Mesendoderm (in vitro differentiated cells): ENCODE measurements at regions not wholly inside any gene's neighbourhood (a gene's known extent, or its start where the extent isn't known, plus 50 kb on each side); places are given as distances from the start of the nearest gene placed in this dataset.
A peak's percentile ranks its signal among the peaks of the same experiment; 100 is the strongest.

ENCODE experiments used
- DNase-seq: peaks from one replicate; pipeline ENCODE4 v3.0.0; 2013
- H2AK5ac ChIP-seq: 2 replicates; pipeline ENCODE4 v1.6.1; 2013; ENCODE audit warnings: low read length, inconsistent platforms
- H2BK120ac ChIP-seq: 2 replicates; pipeline ENCODE4 v1.6.1; 2013; ENCODE audit warnings: low read depth, mild to moderate bottlenecking, low read length, moderate library complexity, mixed read lengths
- H2BK15ac ChIP-seq: replicated peaks from 2 replicates; pipeline ENCODE4 v1.6.1; 2013; ENCODE audit warnings: low read depth, mild to moderate bottlenecking, moderate library complexity
- H2BK5ac ChIP-seq: 2 replicates; pipeline ENCODE4 v1.6.1; 2013; ENCODE audit warnings: low read length, inconsistent platforms
- H3K18ac ChIP-seq: 2 replicates; pipeline ENCODE4 v1.6.1; 2013; ENCODE audit warnings: mild to moderate bottlenecking, low read length, mixed read lengths
- H3K23ac ChIP-seq: one replicate; pipeline ENCODE4 v1.6.1; 2013; ENCODE audit warnings: low read length
- H3K27ac ChIP-seq: 2 replicates; pipeline ENCODE4 v1.5.1; 2013; ENCODE audit warnings: low read depth, mild to moderate bottlenecking, inconsistent platforms, low read length, moderate library complexity
- H3K27me3 ChIP-seq: 2 replicates; pipeline ENCODE4 v1.6.1; 2013; ENCODE audit warnings: low read length, control low read depth, mild to moderate bottlenecking, inconsistent platforms; ENCODE audit not compliant: insufficient read depth, poor library complexity
- H3K36me3 ChIP-seq: 2 replicates; pipeline ENCODE4 v1.6.1; 2013; ENCODE audit warnings: low read length, inconsistent platforms; ENCODE audit not compliant: control insufficient read depth, insufficient read depth
- H3K4ac ChIP-seq: one replicate; pipeline ENCODE4 v1.6.1; 2013; ENCODE audit warnings: low read depth, mild to moderate bottlenecking, low read length, moderate library complexity
- H3K4me1 ChIP-seq: 2 replicates; pipeline ENCODE4 v1.6.1; 2013; ENCODE audit warnings: low read depth, low read length, inconsistent platforms; ENCODE audit not compliant: control insufficient read depth
- H3K4me2 ChIP-seq: 2 replicates; pipeline ENCODE4 v1.6.1; 2013; ENCODE audit warnings: low read length
- H3K4me3 ChIP-seq: 2 replicates; pipeline ENCODE4 v1.5.1; 2013; ENCODE audit warnings: mild to moderate bottlenecking, low read length
- H3K56ac ChIP-seq: one replicate; pipeline ENCODE4 v1.6.1; 2013; ENCODE audit warnings: low read length
- H3K79me1 ChIP-seq: 2 replicates; pipeline ENCODE4 v1.6.1; 2013; ENCODE audit warnings: low read length, inconsistent platforms
- H3K79me2 ChIP-seq: 2 replicates; pipeline ENCODE4 v1.6.1; 2013; ENCODE audit warnings: mild to moderate bottlenecking, low read length; ENCODE audit not compliant: control insufficient read depth, insufficient read depth
- H3K9ac ChIP-seq: 2 replicates; pipeline ENCODE4 v1.6.1; 2013; ENCODE audit warnings: low read length, inconsistent platforms
- H4K5ac ChIP-seq: one replicate; pipeline ENCODE4 v1.6.1; 2013; ENCODE audit warnings: low read length
- H4K8ac ChIP-seq: one replicate; pipeline ENCODE4 v1.6.1; 2013; ENCODE audit warnings: low read depth, mild to moderate bottlenecking, control low read depth, low read length, moderate library complexity
- WGBS: extraction: QIAGEN DNeasy Blood & Tissue Kit; methylation state at CpG from one replicate; pipeline ENCODE4 v1.1.7; 2013; ENCODE audit warnings: low lambda C conversion rate, missing lambda C conversion rate; ENCODE audit not compliant: insufficient coverage; ENCODE audit errors: extremely low coverage; 5-methylcytosine and 5-hydroxymethylcytosine counted together

DNA sequence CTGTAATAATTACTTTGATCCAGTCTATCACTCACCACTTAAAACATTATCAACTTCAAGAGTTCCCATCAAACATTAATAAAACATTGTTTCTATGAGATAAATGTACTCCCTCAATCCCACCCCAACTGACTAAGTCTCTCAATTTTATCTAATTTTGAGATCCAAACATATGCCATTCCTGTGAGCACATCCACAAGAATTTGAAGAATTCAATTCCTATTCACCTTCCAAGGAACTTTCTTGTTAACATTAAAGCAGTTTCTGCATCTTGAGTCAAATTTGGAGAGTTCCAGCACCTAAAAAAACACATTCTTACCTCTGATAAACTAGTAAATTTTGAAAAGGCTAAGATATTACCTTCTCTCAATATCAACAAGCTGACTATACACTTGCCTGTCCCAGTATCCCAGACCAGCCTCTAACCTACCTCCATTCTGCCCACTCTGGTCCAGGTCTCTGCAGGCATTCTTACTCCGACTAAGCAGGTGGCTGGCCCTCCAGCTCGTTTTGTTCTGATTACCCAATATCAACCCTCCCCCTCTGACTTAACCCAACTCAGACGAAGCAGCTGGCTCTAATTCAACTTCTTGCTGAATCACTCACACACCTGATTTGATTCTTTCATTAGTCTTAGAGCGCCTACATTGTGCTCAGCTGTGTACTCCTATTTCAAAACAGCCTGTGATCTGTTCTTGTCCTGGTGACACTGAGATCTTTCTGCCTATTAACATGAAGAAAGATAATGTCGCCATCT lies 275.2 kb downstream of the IPMK start:
- no peak overlapping the region for H4K8ac ChIP-seq

DNA sequence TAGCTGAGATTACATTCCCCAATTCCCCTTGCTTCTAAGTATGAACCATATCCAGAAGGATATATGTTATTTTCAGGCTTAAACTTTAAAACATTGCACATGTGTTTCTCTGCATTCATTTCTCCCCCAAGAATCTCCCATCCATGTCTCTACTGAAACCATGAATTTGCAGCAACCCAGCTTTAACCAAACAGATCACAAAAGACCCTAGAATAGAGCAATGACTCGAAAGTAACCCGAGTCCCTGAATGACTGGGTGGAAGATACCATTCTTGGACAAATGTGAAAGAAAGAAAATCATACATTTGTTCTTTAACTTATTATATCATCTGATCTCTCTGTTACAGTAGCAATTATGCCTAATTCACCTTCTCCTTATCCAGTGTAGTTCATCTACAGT lies 278.7 kb downstream of the IPMK start:
- no peak overlapping the region for H3K4ac ChIP-seq
- no CpG with 5 or more reads among the region's 2 CpGs for WGBS
- H3K23ac ChIP-seq, result no peak overlapping the region
- no peaks in the 10 kb centered on the region for H3K4me1 ChIP-seq
- H3K9ac ChIP-seq, result no peak overlapping the region
- H3K79me1 ChIP-seq, result no peaks in the 10 kb centered on the region
- H3K4me2 ChIP-seq, result no peak overlapping the region
- no peak overlapping the region for H2BK15ac ChIP-seq
- no peak overlapping the region for H3K56ac ChIP-seq
- H3K79me2 ChIP-seq, result no peaks in the 10 kb centered on the region
- H2AK5ac ChIP-seq, result no peak overlapping the region
- DNase-seq, result no peak
- H3K18ac ChIP-seq, result no peak overlapping the region
- no peak overlapping the region for H2BK120ac ChIP-seq
- H2BK5ac ChIP-seq, result no peak overlapping the region
- H3K27me3 ChIP-seq, result no peaks in the 10 kb centered on the region
- H3K27ac ChIP-seq, result no peak overlapping the region
- no peak overlapping the region for H4K8ac ChIP-seq
- no peak overlapping the region for H4K5ac ChIP-seq
- no peaks in the 10 kb centered on the region for H3K36me3 ChIP-seq
- H3K4me3 ChIP-seq, result no peak overlapping the region

More for the DNA sequence above, 275.2 kb downstream of the IPMK start:
- no peaks in the 10 kb centered on the region for H3K36me3 ChIP-seq
- no peak overlapping the region for H2AK5ac ChIP-seq
- no peak overlapping the region for H2BK15ac ChIP-seq
- peak; percentile 50 for DNase-seq
- no peaks in the 10 kb centered on the region for H3K79me2 ChIP-seq
- H3K9ac ChIP-seq, result no peak overlapping the region
- H3K23ac ChIP-seq, result no peak overlapping the region
- no peak overlapping the region for H4K5ac ChIP-seq
- no peaks in the 10 kb centered on the region for H3K4me1 ChIP-seq
- H3K4me2 ChIP-seq, result no peak overlapping the region
- no peak overlapping the region for H3K4ac ChIP-seq
- H3K56ac ChIP-seq, result no peak overlapping the region
- H3K18ac ChIP-seq, result no peak overlapping the region
- no peaks in the 10 kb centered on the region for H3K79me1 ChIP-seq
- H3K27ac ChIP-seq, result no peak overlapping the region
- no peak overlapping the region for H2BK120ac ChIP-seq
- WGBS, result no CpG with 5 or more reads among the region's 5 CpGs
- H3K27me3 ChIP-seq, result no peaks in the 10 kb centered on the region
- no peak overlapping the region for H2BK5ac ChIP-seq
- H3K4me3 ChIP-seq, result no peak overlapping the region

DNA sequence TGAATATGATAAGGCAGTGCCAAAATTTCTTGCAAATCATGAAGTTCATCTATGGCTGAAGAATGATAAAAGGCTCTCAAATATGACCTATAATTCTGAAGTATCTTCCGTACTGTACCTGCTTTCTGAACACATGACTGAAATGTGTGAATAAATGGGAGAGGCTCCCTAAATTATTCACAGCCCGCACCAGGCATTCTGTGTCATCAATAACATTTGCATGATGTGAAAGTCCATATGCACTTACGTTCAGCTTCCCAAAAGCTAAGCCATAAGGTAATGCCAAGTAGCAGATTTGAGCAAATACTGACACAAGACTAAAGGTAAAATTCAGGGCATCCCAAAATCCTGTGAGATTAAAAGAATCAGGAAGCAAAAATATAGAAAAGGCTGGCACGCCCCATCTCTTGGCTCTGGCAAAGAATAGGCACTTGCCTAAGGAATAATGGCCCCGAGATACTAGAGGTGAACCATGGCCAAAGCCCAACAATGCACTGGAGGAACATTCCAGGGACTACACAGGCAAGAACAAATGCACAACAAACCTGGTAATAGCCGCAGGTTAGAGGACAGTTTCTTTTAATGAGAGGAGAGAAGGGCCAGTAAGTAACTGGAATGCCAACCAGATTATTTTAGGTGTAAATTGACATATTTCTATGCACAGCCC lies 280.5 kb downstream of the IPMK start:
- no peaks in the 10 kb centered on the region for H3K79me1 ChIP-seq
- no peak overlapping the region for H3K4me2 ChIP-seq
- no peak overlapping the region for H3K4ac ChIP-seq
- no peak overlapping the region for H3K18ac ChIP-seq
- no peak overlapping the region for H2BK5ac ChIP-seq
- H3K9ac ChIP-seq, result no peak overlapping the region
- H2BK15ac ChIP-seq, result no peak overlapping the region
- no peak for DNase-seq
- no peak overlapping the region for H3K4me3 ChIP-seq
- no peaks in the 10 kb centered on the region for H3K4me1 ChIP-seq
- no peaks in the 10 kb centered on the region for H3K27me3 ChIP-seq
- no peaks in the 10 kb centered on the region for H3K36me3 ChIP-seq
- H3K27ac ChIP-seq, result no peak overlapping the region
- H4K8ac ChIP-seq, result no peak overlapping the region
- no peaks in the 10 kb centered on the region for H3K79me2 ChIP-seq
- H2BK120ac ChIP-seq, result no peak overlapping the region
- no peak overlapping the region for H2AK5ac ChIP-seq
- no peak overlapping the region for H3K56ac ChIP-seq
- H3K23ac ChIP-seq, result no peak overlapping the region
- no CpG with 5 or more reads among the region's 6 CpGs for WGBS
- H4K5ac ChIP-seq, result no peak overlapping the region

GRCh38 chr10:57986422-57986821 lies 281.3 kb downstream of the IPMK start:
- no CpG with 5 or more reads among the region's 1 CpG for WGBS

GRCh38 chr10:57983281-57983791 lies 284.4 kb downstream of the IPMK start:
- no peak overlapping the region for H3K56ac ChIP-seq
- H3K27ac ChIP-seq, result no peak overlapping the region
- H3K4me2 ChIP-seq, result no peak overlapping the region
- DNase-seq, result no peak
- H3K9ac ChIP-seq, result no peak overlapping the region
- H4K5ac ChIP-seq, result no peak overlapping the region
- no peak overlapping the region for H3K4me3 ChIP-seq
- no peak overlapping the region for H3K18ac ChIP-seq
- no peaks in the 10 kb centered on the region for H3K27me3 ChIP-seq
- no peak overlapping the region for H2AK5ac ChIP-seq
- no CpG with 5 or more reads among the region's 3 CpGs for WGBS
- H3K79me1 ChIP-seq, result no peaks in the 10 kb centered on the region
- H3K36me3 ChIP-seq, result no peaks in the 10 kb centered on the region
- no peak overlapping the region for H2BK120ac ChIP-seq
- no peak overlapping the region for H3K4ac ChIP-seq
- no peaks in the 10 kb centered on the region for H3K4me1 ChIP-seq
- no peak overlapping the region for H3K23ac ChIP-seq
- no peak overlapping the region for H2BK5ac ChIP-seq
- H2BK15ac ChIP-seq, result no peak overlapping the region
- H4K8ac ChIP-seq, result no peak overlapping the region
- no peaks in the 10 kb centered on the region for H3K79me2 ChIP-seq

More at GRCh38 chr10:57986422-57986821, 281.3 kb downstream of the IPMK start:
- no peak for DNase-seq
- Histone ChIP-seq H2BK15ac (no peak overlapping the region), H3K27ac (no peak overlapping the region), H3K4me1 (no peaks in the 10 kb centered on the region), H3K79me2 (no peaks in the 10 kb centered on the region), H3K23ac (no peak overlapping the region), H4K5ac (no peak overlapping the region), H3K4me3 (no peak overlapping the region), H3K4ac (no peak overlapping the region), H2AK5ac (no peak overlapping the region), H3K27me3 (no peaks in the 10 kb centered on the region), H3K4me2 (no peak overlapping the region), H3K79me1 (no peaks in the 10 kb centered on the region), H2BK120ac (no peak overlapping the region), H3K36me3 (no peaks in the 10 kb centered on the region), H3K18ac (no peak overlapping the region), H4K8ac (no peak overlapping the region), H3K56ac (no peak overlapping the region), H3K9ac (no peak overlapping the region), H2BK5ac (no peak overlapping the region)
